GM12892 (cell line): ENCODE measurements at regions not wholly inside any gene's neighbourhood (a gene's known extent, or its start where the extent isn't known, plus 50 kb on each side); places are given as distances from the start of the nearest gene placed in this dataset.

Experiments
- DNase-seq: peaks from one replicate; pipeline ENCODE4 v3.0.0; 2011; ENCODE audit not compliant: insufficient read length
- FAIRE-seq: peaks from 2 replicates; lab custom pipeline; 2011; peaks lifted over from hg19 to GRCh38; lab: Jason Lieb, UNC
- POLR2A ChIP-seq: IDR thresholded peaks from 2 replicates; pipeline ENCODE4 v1.6.1; 2011; ENCODE audit warnings: low read depth, low read length, control low read depth
- POLR2AphosphoS5 ChIP-seq: IDR thresholded peaks from 2 replicates; pipeline ENCODE4 v1.6.1; 2011; ENCODE audit warnings: low read depth, low read length, control low read depth
- TAF1 ChIP-seq: IDR thresholded peaks from 2 replicates; pipeline ENCODE4 v1.6.1; 2011; ENCODE audit warnings: low read depth, mild to moderate bottlenecking, control low read depth, low read length, borderline replicate concordance

- FAIRE-seq = peak; percentile 50
Measured at GRCh38 chr2:8368463-8368862, 313.4 kb upstream of the ID2 start.

DNA sequence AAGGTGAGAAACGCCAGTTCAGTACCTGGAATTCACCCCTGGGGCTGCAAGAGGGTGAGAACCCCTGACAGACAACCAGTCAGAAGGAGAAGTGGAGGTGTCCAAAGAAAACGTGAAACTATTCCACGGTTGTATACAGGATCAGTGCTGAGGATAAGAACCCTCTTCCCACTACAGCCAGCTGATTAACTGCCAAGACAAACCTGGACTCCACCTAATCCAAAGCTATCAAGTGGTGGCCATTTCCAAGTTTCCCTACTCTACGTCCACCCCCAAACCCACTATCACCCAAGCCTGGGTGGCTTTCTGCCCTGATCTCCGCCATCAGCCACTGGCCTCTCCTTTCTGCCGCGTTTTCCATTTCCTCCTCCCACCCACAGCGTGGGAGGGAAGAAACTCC, 312.3 kb upstream of the ID2 start:
- no peak for DNase-seq
- TF ChIP-seq POLR2AphosphoS5 (no peak), POLR2A (no peak), TAF1 (no peak)
- no peak for FAIRE-seq

More at GRCh38 chr2:8368463-8368862, 313.4 kb upstream of the ID2 start:
- DNase-seq = no peak
- TF ChIP-seq TAF1 = no peak
- TF ChIP-seq POLR2A = no peak
- no peak for TF ChIP-seq POLR2AphosphoS5

DNA sequence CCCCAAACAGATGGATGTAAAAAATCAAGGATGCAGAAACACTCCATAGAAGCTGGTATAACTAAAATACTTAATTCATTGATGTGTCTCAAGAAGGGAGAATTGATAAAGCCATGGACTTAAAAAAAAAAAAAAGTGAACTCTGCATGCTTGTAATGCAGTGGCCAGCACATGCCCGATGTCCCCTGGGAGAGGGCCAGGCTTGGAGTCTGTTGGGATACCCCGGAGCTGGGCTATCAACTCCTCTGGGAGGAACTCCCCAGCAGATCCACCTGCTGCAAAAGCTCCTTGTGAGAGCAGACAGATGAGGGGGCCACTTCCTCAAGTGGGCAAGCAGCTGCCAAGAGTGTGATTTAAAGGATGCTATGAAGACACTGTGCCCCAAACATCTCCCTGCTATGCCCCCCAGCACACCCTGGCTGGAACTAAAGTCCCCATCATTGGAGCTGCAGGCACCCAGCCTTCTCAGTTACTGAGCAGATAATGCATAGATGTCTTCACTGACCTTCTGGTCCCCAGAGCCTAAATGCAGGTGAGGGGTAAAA, 311.5 kb upstream of the ID2 start:
- FAIRE-seq (no peak), DNase-seq (no peak)
- no peak for TF ChIP-seq POLR2A
- TF ChIP-seq POLR2AphosphoS5 = no peak
- TF ChIP-seq TAF1 = no peak

- no peak for TF ChIP-seq TAF1
- no peak for TF ChIP-seq POLR2AphosphoS5
- TF ChIP-seq POLR2A = no peak
- DNase-seq = no peak
- FAIRE-seq = no peak
Measured at GRCh38 chr2:8371653-8372052, 310.2 kb upstream of the ID2 start.

GRCh38 chr2:8374782-8375181, 307.1 kb upstream of the ID2 start:
- no peak for DNase-seq

GRCh38 chr2:8376603-8377410, 305.0 kb upstream of the ID2 start:
- DNase-seq (no peak), FAIRE-seq (no peak)
- TF ChIP-seq POLR2A (no peak), TAF1 (no peak), POLR2AphosphoS5 (no peak)

More at GRCh38 chr2:8374782-8375181, 307.1 kb upstream of the ID2 start:
- FAIRE-seq = no peak
- TF ChIP-seq POLR2AphosphoS5 (no peak), TAF1 (no peak), POLR2A (no peak)

GRCh38 chr2:8378016-8378810, 303.6 kb upstream of the ID2 start:
- DNase-seq (no peak), FAIRE-seq (peak; percentile 81)
- TF ChIP-seq TAF1 (no peak), POLR2AphosphoS5 (no peak), POLR2A (no peak)

- FAIRE-seq (no peak), DNase-seq (no peak)
- TF ChIP-seq TAF1 = no peak
- no peak for TF ChIP-seq POLR2AphosphoS5
- TF ChIP-seq POLR2A = no peak
Measured at GRCh38 chr2:8379128-8379527, 302.7 kb upstream of the ID2 start.

DNA sequence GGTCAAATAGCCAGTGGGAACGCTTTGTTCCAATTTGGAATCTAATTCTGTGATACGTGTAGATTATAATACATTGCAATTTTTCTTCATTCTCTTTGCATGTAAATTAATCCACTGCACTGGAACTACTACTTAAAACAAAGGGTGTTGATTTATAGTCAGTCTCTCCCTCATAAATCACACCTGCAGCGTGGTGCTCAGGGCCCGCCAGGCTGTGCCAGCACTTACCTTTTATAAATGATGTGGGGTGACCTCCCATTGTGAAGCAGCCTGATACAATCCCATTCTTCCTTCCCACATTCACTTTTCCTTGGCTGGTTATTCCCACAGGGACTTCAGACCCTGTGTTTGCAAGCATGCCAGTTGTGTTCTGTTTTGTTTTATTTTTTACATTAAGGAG, 302.3 kb upstream of the ID2 start:
- DNase-seq (no peak), FAIRE-seq (no peak)
- TF ChIP-seq POLR2A = no peak
- no peak for TF ChIP-seq TAF1
- no peak for TF ChIP-seq POLR2AphosphoS5

DNA sequence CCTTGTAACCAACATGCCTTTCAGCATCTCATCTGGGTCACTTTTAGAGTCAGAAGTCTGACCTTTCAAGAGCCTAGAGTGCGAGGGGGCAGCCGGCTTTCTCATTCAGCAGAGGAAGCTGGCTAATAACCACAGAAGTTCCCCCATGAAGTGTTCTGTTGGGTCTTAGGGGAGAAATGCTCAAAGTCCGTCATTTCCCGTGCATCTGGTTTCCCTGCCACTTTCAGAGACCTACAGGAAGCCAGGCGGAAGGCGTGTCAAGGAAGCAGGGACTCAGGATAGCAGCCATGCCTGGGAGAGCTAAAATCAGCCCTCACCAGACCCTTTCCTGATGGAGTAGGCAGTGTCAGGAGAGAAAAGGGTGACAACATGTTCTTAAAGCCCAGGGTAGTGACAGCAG, 301.8 kb upstream of the ID2 start:
- DNase-seq = no peak
- TF ChIP-seq POLR2A (no peak), POLR2AphosphoS5 (no peak), TAF1 (no peak)
- FAIRE-seq = peak; percentile 42

DNA sequence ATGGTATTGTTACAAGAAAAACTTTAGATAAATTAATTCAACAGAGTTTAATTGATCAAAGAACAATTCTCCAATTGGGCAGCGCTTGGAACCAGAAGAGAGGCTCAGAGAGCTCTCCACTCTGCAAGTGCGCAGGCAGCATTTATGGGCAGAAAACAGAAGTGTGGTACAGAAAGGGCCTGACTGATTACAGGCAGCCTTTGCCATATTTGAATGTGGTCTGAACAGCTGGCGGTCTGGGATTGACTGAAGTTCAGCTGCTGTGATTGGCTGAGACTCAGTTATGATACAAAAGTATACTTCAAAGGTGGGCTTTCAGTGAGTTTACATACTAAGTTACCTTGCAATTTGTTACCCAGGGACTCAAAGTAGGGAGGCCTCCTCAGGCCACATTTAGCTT, 301.3 kb upstream of the ID2 start:
- DNase-seq (no peak), FAIRE-seq (peak; percentile 80)
- TF ChIP-seq TAF1 (no peak), POLR2A (no peak), POLR2AphosphoS5 (no peak)
